HepG2 (cell line): ENCODE measurements at regions not wholly inside any gene's neighbourhood (a gene's known extent, or its start where the extent isn't known, plus 50 kb on each side); places are given as distances from the start of the nearest gene placed in this dataset.

Experiments used
- FOSL1 ChIP-seq: sonication (generic); formaldehyde crosslinking; IDR thresholded peaks from 2 replicates; pipeline ENCODE4 v1.9.0; 2021; ENCODE audit warnings: missing genetic modification reagents, borderline replicate concordance
- HDAC6 ChIP-seq: fragments of 200-600 bp; sonication (generic); IDR thresholded peaks from 2 replicates; pipeline ENCODE4 v1.7.0; 2017; ENCODE audit warnings: mild to moderate bottlenecking, antibody characterized with exemption, low read length, low read depth
- HOXA7 ChIP-seq: sonication (generic); formaldehyde crosslinking; IDR thresholded peaks from 2 replicates; pipeline ENCODE4 v1.8.1; 2022; ENCODE audit warnings: mild to moderate bottlenecking, missing genetic modification reagents, moderate library complexity
- NFIB ChIP-seq: sonication (generic); formaldehyde crosslinking; IDR thresholded peaks from 2 replicates; pipeline ENCODE4 v1.9.0; 2021; ENCODE audit warnings: missing genetic modification reagents, mild to moderate bottlenecking, borderline replicate concordance
- TAF1 ChIP-seq: sonication (generic); formaldehyde crosslinking; IDR thresholded peaks from 2 replicates; pipeline ENCODE4 v1.4.0; 2020; ENCODE audit warnings: missing genetic modification reagents
- ZFP1 ChIP-seq: IDR thresholded peaks from 2 replicates; pipeline ENCODE4 v1.6.1; 2016
- ZNF335 ChIP-seq: sonication (generic); formaldehyde crosslinking; IDR thresholded peaks from 2 replicates; pipeline ENCODE4 v1.4.0; 2020; ENCODE audit warnings: missing genetic modification reagents
- TF ChIP-seq, protein P1 (sequence below): sonication (generic); formaldehyde crosslinking; IDR thresholded peaks from 2 replicates; pipeline ENCODE4 v1.4.0; 2020; ENCODE audit warnings: missing genetic modification reagents, mild to moderate bottlenecking, borderline replicate concordance
- TF ChIP-seq, protein P2 (sequence below): sonication (generic); formaldehyde crosslinking; IDR thresholded peaks from 2 replicates; pipeline ENCODE4 v1.5.0; 2020; ENCODE audit warnings: mild to moderate bottlenecking, missing genetic modification reagents, moderate library complexity

DNA sequence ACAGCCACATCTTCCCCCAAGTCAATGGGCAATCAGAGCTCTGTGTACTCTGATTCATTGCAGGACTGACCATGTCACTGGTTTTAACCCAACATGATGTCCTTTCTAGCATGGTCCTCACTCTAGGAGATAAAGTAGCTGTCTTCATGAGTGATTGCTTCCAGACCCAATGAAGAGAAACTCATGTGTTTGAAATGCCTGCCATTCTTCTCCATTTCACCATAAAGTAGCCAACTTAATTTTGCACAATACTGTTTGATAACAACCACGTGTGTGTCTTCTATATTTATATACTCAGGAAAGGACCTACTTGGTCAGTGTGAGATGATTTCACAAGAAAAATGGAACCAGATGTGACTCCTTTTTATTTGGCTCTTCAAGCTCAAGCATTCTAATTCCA lies 172.5 kb downstream of the AXIN2 start:
- TF ChIP-seq, protein P1, sequence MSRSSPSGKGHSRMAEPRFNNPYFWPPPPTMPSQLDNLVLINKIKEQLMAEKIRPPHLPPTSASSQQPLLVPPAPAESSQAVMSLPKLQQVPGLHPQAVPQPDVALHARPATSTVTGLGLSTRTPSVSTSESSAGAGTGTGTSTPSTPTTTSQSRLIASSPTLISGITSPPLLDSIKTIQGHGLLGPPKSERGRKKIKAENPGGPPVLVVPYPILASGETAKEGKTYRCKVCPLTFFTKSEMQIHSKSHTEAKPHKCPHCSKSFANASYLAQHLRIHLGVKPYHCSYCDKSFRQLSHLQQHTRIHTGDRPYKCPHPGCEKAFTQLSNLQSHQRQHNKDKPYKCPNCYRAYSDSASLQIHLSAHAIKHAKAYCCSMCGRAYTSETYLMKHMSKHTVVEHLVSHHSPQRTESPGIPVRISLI (CRISPR knock-in tag): no peak
- no peak for TF ChIP-seq ZFP1 (CRISPR knock-in tag)
- TF ChIP-seq HDAC6: no peak
- no peak for TF ChIP-seq NFIB
- TF ChIP-seq, protein P2, sequence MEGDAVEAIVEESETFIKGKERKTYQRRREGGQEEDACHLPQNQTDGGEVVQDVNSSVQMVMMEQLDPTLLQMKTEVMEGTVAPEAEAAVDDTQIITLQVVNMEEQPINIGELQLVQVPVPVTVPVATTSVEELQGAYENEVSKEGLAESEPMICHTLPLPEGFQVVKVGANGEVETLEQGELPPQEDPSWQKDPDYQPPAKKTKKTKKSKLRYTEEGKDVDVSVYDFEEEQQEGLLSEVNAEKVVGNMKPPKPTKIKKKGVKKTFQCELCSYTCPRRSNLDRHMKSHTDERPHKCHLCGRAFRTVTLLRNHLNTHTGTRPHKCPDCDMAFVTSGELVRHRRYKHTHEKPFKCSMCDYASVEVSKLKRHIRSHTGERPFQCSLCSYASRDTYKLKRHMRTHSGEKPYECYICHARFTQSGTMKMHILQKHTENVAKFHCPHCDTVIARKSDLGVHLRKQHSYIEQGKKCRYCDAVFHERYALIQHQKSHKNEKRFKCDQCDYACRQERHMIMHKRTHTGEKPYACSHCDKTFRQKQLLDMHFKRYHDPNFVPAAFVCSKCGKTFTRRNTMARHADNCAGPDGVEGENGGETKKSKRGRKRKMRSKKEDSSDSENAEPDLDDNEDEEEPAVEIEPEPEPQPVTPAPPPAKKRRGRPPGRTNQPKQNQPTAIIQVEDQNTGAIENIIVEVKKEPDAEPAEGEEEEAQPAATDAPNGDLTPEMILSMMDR (CRISPR knock-in tag): no peak
- TF ChIP-seq FOSL1 (CRISPR knock-in tag): no peak
- TF ChIP-seq TAF1 (CRISPR knock-in tag): no peak
- no peak for TF ChIP-seq ZNF335 (CRISPR knock-in tag)
- no peak for TF ChIP-seq HOXA7
